SK-N-SH (cell line): ENCODE measurements at regions not wholly inside any gene's neighbourhood (a gene's known extent, or its start where the extent isn't known, plus 50 kb on each side); places are given as distances from the start of the nearest gene placed in this dataset.

Experiments
- CTCF ChIA-PET: fragments of 300-600, 350-600 bp; formaldehyde crosslinking; extraction: SDS; loops from one replicate; lab custom pipeline; 2021; lab: Yijun Ruan, JAX
- POLR2A ChIA-PET: fragments of 350-600 bp; sonication (Branson Sonifier 250); formaldehyde crosslinking; extraction: SDS; loops from one replicate; lab custom pipeline; 2020; ENCODE audit warnings: antibody characterized with exemption, inconsistent platforms; lab: Yijun Ruan, JAX
- DNase-seq: peaks from one replicate; pipeline ENCODE4 v3.0.0; 2012
- H2AFZ ChIP-seq: fragments of 200-600 bp; sonication (generic); 2 replicates; pipeline ENCODE4 v1.8.1; 2016; ENCODE audit warnings: antibody characterized with exemption, mild to moderate bottlenecking, low read depth
- H3F3A ChIP-seq: fragments of 200-600 bp; sonication (generic); replicated peaks from 2 replicates; pipeline ENCODE3; 2016; ENCODE audit warnings: antibody characterized with exemption, mild to moderate bottlenecking; ENCODE audit not compliant: insufficient read depth
- H3K27ac ChIP-seq, 2 experiments: fragments of 200-500 bp in 1 of 2; fragments of 200-600 bp in 1 of 2; sonication (Bioruptor generic) in 1 of 2; sonication (generic), shearing (Covaris generic) in 1 of 2; 2 replicates each; pipeline versions ENCODE4 v1.5.1 to v1.6.1; 2014 to 2016; ENCODE audit warnings: low read depth in 2 of 2, inconsistent platforms in 1 of 2, low read length in 1 of 2, mild to moderate bottlenecking in 1 of 2, mixed read lengths in 1 of 2
- H3K27me3 ChIP-seq: fragments of 200-600 bp; sonication (generic), shearing (Covaris generic); 2 replicates; pipeline ENCODE4 v1.6.1; 2016; ENCODE audit warnings: mixed run types; ENCODE audit not compliant: insufficient read depth
- H3K36me3 ChIP-seq, 2 experiments: fragments of 200-500 bp in 1 of 2; fragments of 200-600 bp in 1 of 2; sonication (Bioruptor generic) in 1 of 2; sonication (generic) in 1 of 2; replicated peaks in 1 of 2; 2 replicates each; pipeline versions ENCODE3 to v1.5.1; 2014 to 2016; ENCODE audit warnings: low read length in 1 of 2, mild to moderate bottlenecking in 1 of 2; ENCODE audit not compliant: insufficient read depth in 2 of 2, control insufficient read depth in 1 of 2
- H3K4me1 ChIP-seq, 2 experiments: fragments of 200-500 bp in 1 of 2; fragments of 200-600 bp in 1 of 2; sonication (Bioruptor generic) in 1 of 2; sonication (generic), shearing (Covaris generic) in 1 of 2; 2 replicates each; pipeline versions ENCODE4 v1.5.1 to v1.6.1; 2014 to 2016; ENCODE audit warnings: low read depth in 1 of 2, low read length in 1 of 2, mixed run types in 1 of 2; ENCODE audit not compliant: insufficient read depth in 2 of 2, control insufficient read depth in 1 of 2
- H3K4me2 ChIP-seq: fragments of 200-600 bp; sonication (generic), shearing (Covaris generic); 2 replicates; pipeline ENCODE4 v1.6.1; 2017; ENCODE audit warnings: mixed run types
- H3K4me3 ChIP-seq, 2 experiments: fragments of 200-500 bp in 1 of 2; fragments of 200-600 bp in 1 of 2; sonication (Bioruptor generic) in 1 of 2; sonication (generic), shearing (Covaris generic) in 1 of 2; 2 replicates each; pipeline versions ENCODE4 v1.5.1 to v1.8.1; 2014 to 2016; ENCODE audit warnings: low read depth in 2 of 2, inconsistent platforms in 1 of 2, low read length in 1 of 2, mild to moderate bottlenecking in 1 of 2, mixed read lengths in 1 of 2, moderate library complexity in 1 of 2
- H3K79me2 ChIP-seq: fragments of 200-600 bp; sonication (generic); 2 replicates; pipeline ENCODE4 v1.8.1; 2017; ENCODE audit warnings: mild to moderate bottlenecking; ENCODE audit not compliant: insufficient read depth
- H3K9ac ChIP-seq: fragments of 200-600 bp; sonication (generic); 2 replicates; pipeline ENCODE4 v1.6.1; 2017; ENCODE audit warnings: mixed run types
- H3K9me2 ChIP-seq: fragments of 200-600 bp; sonication (generic); 2 replicates; pipeline ENCODE4 v1.6.1; 2017; ENCODE audit warnings: mixed run types
- H3K9me3 ChIP-seq: fragments of 200-600 bp; sonication (generic); 2 replicates; pipeline ENCODE4 v1.6.1; 2017; ENCODE audit warnings: mixed run types, mild to moderate bottlenecking, moderate library complexity
- H4K20me1 ChIP-seq: fragments of 200-600 bp; sonication (generic); 2 replicates; pipeline ENCODE4 v1.6.1; 2017; ENCODE audit warnings: mild to moderate bottlenecking, mixed run types; ENCODE audit not compliant: insufficient read depth
- ELF1 ChIP-seq: IDR thresholded peaks from 2 replicates; pipeline ENCODE4 v1.4.0; 2012
- EP300 ChIP-seq, 2 experiments: IDR thresholded peaks; 2 replicates each; pipeline versions ENCODE4 v1.4.0 to v1.6.1; 2012; ENCODE audit warnings: borderline replicate concordance in 1 of 2, low read depth in 1 of 2, low read length in 1 of 2
- FOSL2 ChIP-seq: IDR thresholded peaks from 2 replicates; pipeline ENCODE4 v1.4.0; 2012; ENCODE audit warnings: low read depth, mild to moderate bottlenecking, moderate library complexity, borderline replicate concordance
- FOXM1 ChIP-seq: IDR thresholded peaks from 2 replicates; pipeline ENCODE4 v1.4.0; 2012; ENCODE audit warnings: low read depth, mild to moderate bottlenecking
- GATA2 ChIP-seq: sonication (generic); formaldehyde crosslinking; IDR thresholded peaks from 2 replicates; pipeline ENCODE4 v1.5.0; 2020; ENCODE audit warnings: mild to moderate bottlenecking, missing genetic modification reagents
- JUND ChIP-seq: IDR thresholded peaks from 2 replicates; pipeline ENCODE4 v1.4.0; 2012
- MAX ChIP-seq: IDR thresholded peaks from 2 replicates; pipeline ENCODE4 v1.4.0; 2012; ENCODE audit warnings: low read depth
- PBX3 ChIP-seq: IDR thresholded peaks from 2 replicates; pipeline ENCODE4; 2012
- TEAD4 ChIP-seq: IDR thresholded peaks from 2 replicates; pipeline ENCODE4 v1.4.0; 2012; ENCODE audit warnings: mild to moderate bottlenecking, borderline replicate concordance; ENCODE audit not compliant: insufficient read depth
- WGBS: methylation state at CpG from one replicate; pipeline ENCODE4 v1.1.6; 2017; ENCODE audit warnings: low lambda C conversion rate; 5-methylcytosine and 5-hydroxymethylcytosine counted together

- TF ChIP-seq PBX3 (no peak), EP300 (IDR thresholded peaks at IDR 0.05; ENCODE audit: borderline replicate concordance in 1 of 2, low read depth in 1 of 2, low read length in 1 of 2) (no peak), MAX (no peak), JUND (no peak), TEAD4 (no peak)
- no peak for DNase-seq
- Histone ChIP-seq H3K27ac (peak overlapping the region in 1 of 2 experiments; percentile 58; a peak in 2 of 4 replicates), H3K9ac (no peak overlapping the region), H3K36me3 (no peaks in the 10 kb centered on the region), H3K4me3 (no peak overlapping the region), H3K27me3 (no peaks in the 10 kb centered on the region), H2AFZ (no peak overlapping the region), H3K9me2 (no peaks in the 10 kb centered on the region), H3K9me3 (no peaks in the 10 kb centered on the region), H3K4me2 (no peak overlapping the region), H3K79me2 (no peaks in the 10 kb centered on the region), H3K4me1 (peaks cover 0 to 8% of the 10 kb centered on the region in 2 experiments; a peak in 2 of 4 replicates), H3F3A (no peaks in the 10 kb centered on the region), H4K20me1 (no peaks in the 10 kb centered on the region)
- WGBS: 33% methylated on average over 2 of the region's 2 CpGs
- ChIA-PET POLR2A (no interaction called here), CTCF (no interaction called here)
Measured at GRCh38 chr9:7980041-7980440, 180.5 kb upstream of the DMAC1 start.

- Histone ChIP-seq H3K27me3 (no peaks in the 10 kb centered on the region), H3K9ac (no peak overlapping the region), H3K9me3 (no peaks in the 10 kb centered on the region), H3F3A (no peaks in the 10 kb centered on the region), H3K36me3 (no peaks in the 10 kb centered on the region), H2AFZ (no peak overlapping the region), H3K9me2 (no peaks in the 10 kb centered on the region), H3K4me3 (no peak overlapping the region), H3K27ac (peak overlapping the region in 1 of 2 experiments; percentile 58; a peak in 2 of 4 replicates), H3K79me2 (no peaks in the 10 kb centered on the region), H3K4me1 (peaks cover 0 to 8% of the 10 kb centered on the region in 2 experiments; a peak in 2 of 4 replicates), H3K4me2 (no peak overlapping the region), H4K20me1 (no peaks in the 10 kb centered on the region)
- POLR2A ChIA-PET: no interaction called here
- no peak for TF ChIP-seq ELF1
- 0 out of 4 replicates have a peak, but pooled peaks of 1 of the 2 experiments have one; percentile 21 for TF ChIP-seq EP300 (IDR thresholded peaks at IDR 0.05; ENCODE audit: borderline replicate concordance in 1 of 2, low read depth in 1 of 2, low read length in 1 of 2)
- peak; percentile 41 for TF ChIP-seq GATA2 (CRISPR knock-in tag)
- no peak for TF ChIP-seq MAX
- peak; percentile 8 for DNase-seq
- CTCF ChIA-PET: no interaction called here
- WGBS: 35% methylated on average over 5 of the region's 5 CpGs
Measured at GRCh38 chr9:7979611-7980010, 180.0 kb upstream of the DMAC1 start.

- no peak overlapping the region for H3K4me2 ChIP-seq
- H3K9me3 ChIP-seq: no peaks in the 10 kb centered on the region
- POLR2A ChIA-PET: no interaction called here
- CTCF ChIA-PET: no interaction called here
- H2AFZ ChIP-seq: no peak overlapping the region
- H3K36me3 ChIP-seq: no peaks in the 10 kb centered on the region
- no peaks in the 10 kb centered on the region for H3K9me2 ChIP-seq
- no peak for DNase-seq
- TF ChIP-seq FOSL2 (no peak), MAX (no peak), FOXM1 (no peak)
- 59% methylated on average over 5 of the region's 5 CpGs for WGBS
- no peaks in the 10 kb centered on the region for H4K20me1 ChIP-seq
- H3K9ac ChIP-seq: no peak overlapping the region
- H3K27me3 ChIP-seq: no peaks in the 10 kb centered on the region
- H3K27ac ChIP-seq: no peak overlapping the region
- H3F3A ChIP-seq: no peaks in the 10 kb centered on the region
- H3K4me1 ChIP-seq: peaks cover 0 to 8% of the 10 kb centered on the region in 2 experiments; a peak in 2 of 4 replicates
- H3K79me2 ChIP-seq: no peaks in the 10 kb centered on the region
- H3K4me3 ChIP-seq: no peak overlapping the region
Measured at GRCh38 chr9:7977586-7977985, 178.0 kb upstream of the DMAC1 start.
